ENCODE measurements at regions not wholly inside any gene's neighbourhood (a gene's known extent, or its start where the extent isn't known, plus 50 kb on each side); places are given as distances from the start of the nearest gene placed in this dataset.

GRCh38 chr9:85137696-85138095 is 468.2 kb downstream of the NTRK2 start:
- TF ChIP-seq E2F4 (CRISPR knock-in tag; IDR thresholded peaks at IDR 0.05; ENCODE audit: low read depth): no peak
- TF ChIP-seq GTF3C2 (IDR thresholded peaks at IDR 0.05; ENCODE audit: borderline replicate concordance, extremely low read depth, insufficient read length): no peak
- TF ChIP-seq POLR2A (conservative IDR thresholded peaks at IDR 0.05): no peak
- no peak for TF ChIP-seq SIX5 (IDR thresholded peaks at IDR 0.05; ENCODE audit: borderline replicate concordance in 1 of 2, insufficient read depth in 1 of 2, low read depth in 1 of 2, low read length in 2 of 2)
- no peak for TF ChIP-seq ZNF253 (CRISPR knock-in tag; conservative IDR thresholded peaks at IDR 0.05)
- TF ChIP-seq ZZZ3 (IDR thresholded peaks at IDR 0.05): no peak
- no peak for TF ChIP-seq CTCF (IDR thresholded peaks at IDR 0.05 in 2 of 3, conservative IDR thresholded peaks at IDR 0.05 in 1 of 3; ENCODE audit: insufficient read depth in 2 of 3, low read depth in 1 of 3, low read length in 3 of 3)
- TF ChIP-seq ZBTB43 (CRISPR knock-in tag; IDR thresholded peaks at IDR 0.05): no peak
- TF ChIP-seq FOSL1 (tag; conservative IDR thresholded peaks at IDR 0.05): no peak
- TF ChIP-seq NELFE (IDR thresholded peaks at IDR 0.05; ENCODE audit: insufficient read depth, insufficient read length): no peak
- TF ChIP-seq ZNF766 (CRISPR knock-in tag; conservative IDR thresholded peaks at IDR 0.05): no peak
